ENCODE measurements at regions not wholly inside any gene's neighbourhood (a gene's known extent, or its start where the extent isn't known, plus 50 kb on each side); places are given as distances from the start of the nearest gene placed in this dataset.

DNA sequence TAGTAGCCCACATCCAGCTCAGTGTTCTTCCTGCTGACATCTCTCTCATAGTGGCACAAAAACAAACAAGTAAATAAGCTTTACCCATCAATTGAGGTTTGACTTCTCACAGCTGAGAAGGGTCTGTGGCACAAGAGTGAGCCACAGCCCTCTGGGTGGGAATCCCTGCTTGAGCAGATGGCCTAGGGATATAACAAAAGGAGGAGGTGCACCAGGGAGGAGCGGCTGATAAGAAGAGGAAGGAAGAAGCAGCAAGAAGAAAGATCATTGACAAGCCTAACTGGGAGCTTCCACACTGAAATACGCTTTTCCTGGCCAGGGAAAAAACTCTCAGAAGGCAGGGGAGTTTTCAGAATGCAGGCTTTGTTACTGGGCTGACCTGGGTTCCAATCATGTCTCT is 279.8 kb downstream of the UACA start:
- Mint-ChIP-seq H3K4me1 (peaks cover 41 to 60% of the 10 kb centered on the region in 2 donors), H3K27me3 (ENCODE audit: low read depth in 2 of 2) (peaks cover 37 to 53% of the 10 kb centered on the region in 2 donors), H3K27ac (no peak overlapping the region), H3K4me3 (no peak overlapping the region), H3K36me3 (no peaks in the 10 kb centered on the region), H3K9me3 (no peaks in the 10 kb centered on the region)
- ATAC-seq (no peak), DNase-seq (no peak)
- Histone ChIP-seq H3K27me3 (ENCODE audit: control insufficient read depth, insufficient read depth, low read length) (peaks cover 19% of the 10 kb centered on the region), H3K36me3 (ENCODE audit: control insufficient read depth, insufficient read depth, low read length) (no peaks in the 10 kb centered on the region), H3K4me1 (ENCODE audit: control insufficient read depth, insufficient read depth, low read length) (peaks cover 64% of the 10 kb centered on the region), H3K4me3 (ENCODE audit: low read length) (no peak overlapping the region), H3K27ac (ENCODE audit: low read length) (no peak overlapping the region), H3K9me3 (ENCODE audit: control insufficient read depth, insufficient read depth, low read length) (no peaks in the 10 kb centered on the region)
- WGBS (ENCODE audit: insufficient coverage), result 89% methylated on average over 2 of the region's 2 CpGs
- intact Hi-C loops (cut with micrococcal nuclease), result loop anchor here (10.0 kb wide), 1 partner anchor 339 kb away; no protein-coding TSS in a partner anchor
- TF ChIP-seq, protein P1, sequence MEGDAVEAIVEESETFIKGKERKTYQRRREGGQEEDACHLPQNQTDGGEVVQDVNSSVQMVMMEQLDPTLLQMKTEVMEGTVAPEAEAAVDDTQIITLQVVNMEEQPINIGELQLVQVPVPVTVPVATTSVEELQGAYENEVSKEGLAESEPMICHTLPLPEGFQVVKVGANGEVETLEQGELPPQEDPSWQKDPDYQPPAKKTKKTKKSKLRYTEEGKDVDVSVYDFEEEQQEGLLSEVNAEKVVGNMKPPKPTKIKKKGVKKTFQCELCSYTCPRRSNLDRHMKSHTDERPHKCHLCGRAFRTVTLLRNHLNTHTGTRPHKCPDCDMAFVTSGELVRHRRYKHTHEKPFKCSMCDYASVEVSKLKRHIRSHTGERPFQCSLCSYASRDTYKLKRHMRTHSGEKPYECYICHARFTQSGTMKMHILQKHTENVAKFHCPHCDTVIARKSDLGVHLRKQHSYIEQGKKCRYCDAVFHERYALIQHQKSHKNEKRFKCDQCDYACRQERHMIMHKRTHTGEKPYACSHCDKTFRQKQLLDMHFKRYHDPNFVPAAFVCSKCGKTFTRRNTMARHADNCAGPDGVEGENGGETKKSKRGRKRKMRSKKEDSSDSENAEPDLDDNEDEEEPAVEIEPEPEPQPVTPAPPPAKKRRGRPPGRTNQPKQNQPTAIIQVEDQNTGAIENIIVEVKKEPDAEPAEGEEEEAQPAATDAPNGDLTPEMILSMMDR (IDR thresholded peaks at IDR 0.05), result no peak

DNA sequence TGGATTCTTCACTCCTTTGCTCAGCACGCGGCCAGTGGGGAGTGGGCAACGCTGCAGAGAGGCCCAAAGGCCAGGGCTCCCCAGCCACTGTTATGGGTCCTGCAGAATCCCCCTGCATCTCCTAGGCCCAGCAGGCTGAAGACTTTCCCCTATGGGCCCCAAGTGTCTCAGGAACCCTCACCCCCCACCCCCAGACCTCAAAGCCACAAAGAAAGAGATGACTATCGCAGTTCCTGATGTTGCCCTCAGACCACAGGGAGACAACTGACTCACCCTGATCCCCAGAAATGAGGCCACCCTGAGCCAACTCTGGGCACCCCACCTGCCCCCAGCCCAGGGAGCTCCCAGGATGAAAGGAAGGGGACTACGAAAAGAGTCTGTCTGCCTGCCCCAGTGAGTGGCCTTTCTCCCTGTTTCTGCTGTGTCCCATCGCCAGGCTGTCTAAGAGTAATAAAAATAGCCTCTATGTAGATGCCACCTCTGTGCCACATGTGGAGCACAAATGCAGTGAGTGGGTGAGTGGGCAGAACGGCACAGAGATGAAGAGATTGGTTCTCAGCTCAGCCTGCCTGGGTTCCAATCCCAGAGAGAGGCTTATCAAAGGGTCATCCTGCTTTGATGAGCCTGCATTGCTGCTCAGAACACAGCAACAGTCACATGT is 283.0 kb downstream of the UACA start:
- no peaks in the 10 kb centered on the region for H3K36me3 ChIP-seq (ENCODE audit: control insufficient read depth, insufficient read depth, low read length)
- TF ChIP-seq, protein P1 (IDR thresholded peaks at IDR 0.05), result no peak
- Mint-ChIP-seq H3K4me3 (peak overlapping the region; percentile 77), H3K9me3 (no peaks in the 10 kb centered on the region), H3K4me1 (peaks cover 25 to 54% of the 10 kb centered on the region in 2 donors), H3K27ac (no peak overlapping the region), H3K27me3 (ENCODE audit: low read depth in 2 of 2) (peaks cover 52 to 64% of the 10 kb centered on the region in 2 donors), H3K36me3 (no peaks in the 10 kb centered on the region)
- peaks cover 21% of the 10 kb centered on the region for H3K27me3 ChIP-seq (ENCODE audit: control insufficient read depth, insufficient read depth, low read length)
- no peaks in the 10 kb centered on the region for H3K9me3 ChIP-seq (ENCODE audit: control insufficient read depth, insufficient read depth, low read length)
- H3K27ac ChIP-seq (ENCODE audit: low read length), result no peak overlapping the region
- H3K4me3 ChIP-seq (ENCODE audit: low read length), result no peak overlapping the region
- 9% methylated on average over 7 of the region's 7 CpGs for WGBS (ENCODE audit: insufficient coverage)
- ATAC-seq (peak; percentile 70 to 86 (median 85)), DNase-seq (peak in 1 of 2 donors; percentile 72)
- intact Hi-C loops (cut with micrococcal nuclease), result loop anchor here (10.0 kb wide), 1 partner anchor 336 kb away; no protein-coding TSS in a partner anchor
- H3K4me1 ChIP-seq (ENCODE audit: control insufficient read depth, insufficient read depth, low read length), result peaks cover 55% of the 10 kb centered on the region

DNA sequence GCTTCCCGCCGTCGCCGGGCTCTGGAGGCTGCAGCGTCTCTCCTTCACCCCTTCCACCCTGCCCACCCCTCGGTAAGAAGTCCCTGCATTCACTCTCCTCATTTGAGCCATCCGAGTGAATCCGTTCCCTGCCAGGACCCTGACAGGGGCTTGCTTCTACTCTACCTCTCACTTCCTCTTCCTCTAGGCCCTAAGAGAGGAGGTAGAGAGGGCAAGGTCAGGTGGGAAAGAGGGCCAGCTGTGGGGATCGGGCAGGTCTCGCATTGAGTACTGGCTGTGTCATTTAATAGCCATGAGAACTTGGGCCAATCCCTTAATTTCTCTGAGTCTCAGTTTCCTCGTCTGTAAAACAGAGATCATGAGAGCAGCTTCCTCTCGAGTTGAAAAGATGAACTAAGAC is 283.6 kb downstream of the UACA start:
- Histone ChIP-seq H3K27ac (ENCODE audit: low read length) (no peak overlapping the region), H3K36me3 (ENCODE audit: control insufficient read depth, insufficient read depth, low read length) (no peaks in the 10 kb centered on the region), H3K27me3 (ENCODE audit: control insufficient read depth, insufficient read depth, low read length) (peaks cover 21% of the 10 kb centered on the region), H3K9me3 (ENCODE audit: control insufficient read depth, insufficient read depth, low read length) (no peaks in the 10 kb centered on the region), H3K4me3 (ENCODE audit: low read length) (no peak overlapping the region), H3K4me1 (ENCODE audit: control insufficient read depth, insufficient read depth, low read length) (peaks cover 60% of the 10 kb centered on the region)
- intact Hi-C loops (cut with micrococcal nuclease), result loop anchor here (10.0 kb wide), 1 partner anchor 335 kb away; no protein-coding TSS in a partner anchor
- no peaks in the 10 kb centered on the region for H3K36me3 Mint-ChIP-seq
- ATAC-seq (no peak), DNase-seq (no peak)
- WGBS (ENCODE audit: insufficient coverage), result 56% methylated on average over 10 of the region's 12 CpGs
- peak overlapping the region; percentile 77 for H3K4me3 Mint-ChIP-seq
- no peaks in the 10 kb centered on the region for H3K9me3 Mint-ChIP-seq
- peaks cover 30 to 58% of the 10 kb centered on the region in 2 donors for H3K4me1 Mint-ChIP-seq
- no peak overlapping the region for H3K27ac Mint-ChIP-seq
- H3K27me3 Mint-ChIP-seq (ENCODE audit: low read depth in 2 of 2), result peaks cover 52 to 61% of the 10 kb centered on the region in 2 donors
- TF ChIP-seq, protein P1 (IDR thresholded peaks at IDR 0.05), result no peak
